NCI-H82 (cell line): ENCODE measurements at regions not wholly inside any gene's neighbourhood (a gene's known extent, or its start where the extent isn't known, plus 50 kb on each side); places are given as distances from the start of the nearest gene placed in this dataset.
A peak's percentile ranks its signal among the peaks of the same experiment; 100 is the strongest.

Experiments used
- DNase-seq: peaks from one replicate; lab custom pipeline; 2025; lab: John Stamatoyannopoulos, UW

DNA sequence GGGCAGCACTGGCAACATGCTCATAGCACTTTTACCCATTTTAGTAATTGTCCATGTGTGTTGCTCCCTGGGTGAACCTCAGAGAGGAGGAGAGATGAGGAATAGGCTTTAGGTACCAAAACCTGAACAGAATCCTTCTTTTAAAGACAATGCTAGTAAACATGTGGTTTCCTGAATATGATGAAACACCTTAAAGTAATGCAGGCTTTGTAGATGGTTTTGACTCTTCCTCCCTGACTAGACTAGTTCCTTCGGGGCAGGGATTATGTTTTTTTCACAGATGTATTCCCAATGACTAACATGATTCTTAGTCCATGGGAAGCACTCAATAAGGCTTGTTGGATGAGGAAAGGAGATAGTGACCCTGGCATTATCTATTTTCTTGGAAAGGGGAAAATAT is 367.6 kb upstream of the JAG1 start:
- no peak for DNase-seq

GRCh38 chr20:11043001-11043400 is 369.2 kb upstream of the JAG1 start:
- no peak for DNase-seq

- DNase-seq, result no peak
These were observed 370.8 kb upstream of the JAG1 start for GRCh38 chr20:11044561-11044960.

DNA sequence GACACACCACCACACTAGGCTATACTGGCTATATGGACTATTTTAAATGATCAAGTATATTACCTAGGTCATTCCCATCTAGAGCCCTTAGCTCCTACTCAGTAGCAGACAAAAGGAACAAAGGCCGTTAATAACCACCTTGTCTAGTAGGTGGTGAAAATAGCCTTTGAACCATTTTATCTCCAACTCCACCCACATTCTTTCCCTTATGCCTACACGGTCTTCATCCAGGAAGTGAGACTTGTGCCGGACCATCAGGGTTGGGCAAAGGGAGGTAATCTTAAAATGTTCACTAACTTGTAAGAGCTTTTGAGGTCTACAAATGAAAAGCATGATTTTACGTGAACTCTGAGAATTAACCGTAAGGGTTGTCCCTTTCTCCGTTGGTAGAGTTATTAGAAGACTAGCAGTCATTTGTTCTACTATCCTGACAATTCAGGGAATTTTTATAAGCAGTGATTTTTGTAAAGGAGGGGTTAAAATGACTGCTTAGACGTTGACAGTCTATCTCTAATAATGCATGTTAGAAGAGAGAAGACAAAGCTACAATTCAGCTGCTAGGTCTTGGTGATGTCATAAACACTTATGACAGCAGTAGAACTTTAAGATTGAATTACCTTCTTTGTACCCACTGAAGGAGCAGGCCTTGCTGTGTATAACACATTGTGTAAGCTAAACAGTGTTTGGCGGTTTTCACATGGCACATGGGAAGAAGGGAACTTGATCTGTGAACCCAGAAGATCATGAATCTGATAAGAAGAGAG is 371.8 kb upstream of the JAG1 start:
- DNase-seq, result no peak

DNA sequence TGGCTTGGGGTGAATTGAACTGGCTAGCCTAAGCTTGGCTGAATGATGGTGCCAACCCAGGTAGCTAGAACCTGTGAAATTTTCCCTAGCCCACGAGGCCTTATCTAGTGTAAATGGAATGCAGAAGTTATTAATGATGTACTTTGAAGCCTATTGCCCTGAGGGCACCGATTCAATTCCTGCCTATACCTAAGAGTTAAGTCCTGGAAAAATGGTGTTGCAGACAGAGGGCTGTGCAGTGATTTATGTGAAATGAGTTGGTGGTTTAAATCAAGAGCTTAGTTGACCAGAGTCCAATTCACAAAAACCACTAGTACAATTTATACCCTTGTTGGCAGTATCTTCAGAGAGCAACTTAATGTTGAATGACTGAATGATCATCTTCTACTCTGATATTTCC is 373.8 kb upstream of the JAG1 start:
- no peak for DNase-seq

- no peak for DNase-seq
These were observed 374.9 kb upstream of the JAG1 start for GRCh38 chr20:11048739-11049138.

DNA sequence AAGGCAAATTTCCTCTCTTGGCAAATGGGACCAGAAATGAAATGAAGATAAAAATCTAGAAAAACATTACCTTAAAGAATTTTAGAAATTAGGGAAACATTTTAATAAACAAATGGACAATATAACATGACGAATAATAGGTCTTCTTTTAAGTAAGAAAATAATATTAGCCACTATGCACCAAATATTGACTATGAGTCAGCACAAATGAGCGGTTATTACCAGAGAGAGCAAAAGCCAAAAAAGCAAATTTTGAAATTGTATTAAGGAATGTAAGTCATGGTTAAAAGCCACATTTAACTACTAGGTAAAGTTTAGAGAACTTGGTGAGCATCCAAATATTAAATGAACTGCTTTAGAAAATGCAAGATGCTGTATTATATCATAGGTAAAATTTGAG is 376.6 kb upstream of the JAG1 start:
- no peak for DNase-seq

- DNase-seq, result peak; percentile 16
These were observed 377.3 kb upstream of the JAG1 start for GRCh38 chr20:11051136-11051535.

GRCh38 chr20:11053310-11053709 is 379.5 kb upstream of the JAG1 start:
- no peak for DNase-seq

DNA sequence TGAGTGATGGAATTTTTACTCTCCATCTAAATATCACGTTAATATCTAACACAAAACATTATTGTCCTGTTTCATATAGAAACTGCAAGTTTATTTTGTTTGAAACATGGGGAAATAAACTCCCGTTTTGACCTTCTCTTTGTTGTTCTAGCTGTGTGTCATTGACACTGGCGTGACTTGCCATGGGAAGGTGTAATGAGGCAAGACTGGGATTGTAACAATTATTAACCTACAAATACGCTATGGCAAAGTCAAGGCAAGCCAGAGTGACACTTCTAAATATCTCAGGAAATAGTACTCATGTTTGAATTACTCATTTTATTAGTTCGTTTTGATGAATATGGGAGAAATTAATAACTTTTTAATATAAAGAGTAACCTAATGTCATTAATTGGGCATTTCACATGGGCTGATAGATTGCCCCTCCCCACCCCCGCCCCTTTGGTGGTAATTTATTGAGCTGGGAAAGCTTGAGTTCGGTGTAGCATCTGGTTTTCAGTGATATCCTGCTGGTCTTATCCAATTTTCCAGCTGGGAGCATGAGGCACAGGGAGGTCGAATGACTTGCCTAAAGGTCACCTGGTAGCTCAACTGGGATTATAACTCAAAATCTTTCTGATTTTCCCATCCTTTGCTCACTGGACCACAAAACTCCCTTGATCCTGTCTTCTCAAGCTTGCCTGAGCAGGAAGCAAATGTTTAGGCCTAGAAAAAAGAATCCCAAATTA is 380.6 kb upstream of the JAG1 start:
- DNase-seq, result peak; percentile 77

- no peak for DNase-seq
These were observed 382.6 kb upstream of the JAG1 start for GRCh38 chr20:11056414-11056813.

- no peak for DNase-seq
These were observed 383.8 kb upstream of the JAG1 start for GRCh38 chr20:11057624-11058023.

GRCh38 chr20:11059659-11060058 is 385.9 kb upstream of the JAG1 start:
- DNase-seq, result no peak

GRCh38 chr20:11060423-11061185 is 386.8 kb upstream of the JAG1 start:
- no peak for DNase-seq

GRCh38 chr20:11063444-11063843 is 389.6 kb upstream of the JAG1 start:
- DNase-seq, result no peak

DNA sequence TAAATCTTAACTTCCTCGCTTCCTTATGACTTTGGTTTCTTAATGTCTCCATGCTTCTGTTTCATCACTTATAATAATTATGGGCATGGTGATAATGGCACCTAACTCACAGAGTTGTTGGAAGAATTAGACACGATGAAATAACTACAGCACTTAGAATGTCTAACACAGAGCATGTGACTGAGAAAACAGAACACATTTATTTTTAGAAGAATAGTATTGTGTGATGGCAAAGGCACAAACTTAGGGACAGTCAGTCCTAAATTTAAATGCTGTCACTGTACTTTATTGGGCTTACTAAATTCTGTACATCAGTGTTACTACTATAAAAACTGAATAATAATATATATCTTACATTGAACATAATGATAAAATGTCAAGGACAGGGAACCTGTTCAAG is 391.1 kb upstream of the JAG1 start:
- no peak for DNase-seq

DNA sequence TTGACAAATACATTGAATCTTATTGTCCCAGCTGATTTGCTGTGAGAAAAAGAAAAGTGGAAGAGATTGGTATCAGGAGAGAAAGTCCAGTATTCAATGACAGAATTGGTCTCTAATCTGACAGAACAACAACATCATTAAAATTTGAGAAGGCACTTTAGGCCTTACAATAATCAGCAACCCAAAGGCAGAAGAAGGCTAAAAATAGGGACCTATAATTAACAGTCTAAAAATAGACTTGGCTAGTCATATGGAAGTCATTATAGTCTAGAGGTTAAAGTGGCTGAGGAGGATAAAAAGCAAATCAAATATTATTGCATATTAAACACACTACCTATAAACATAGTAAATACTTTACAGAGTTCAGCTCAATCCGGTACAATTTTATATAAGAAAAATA is 393.6 kb upstream of the JAG1 start:
- DNase-seq, result no peak

DNA sequence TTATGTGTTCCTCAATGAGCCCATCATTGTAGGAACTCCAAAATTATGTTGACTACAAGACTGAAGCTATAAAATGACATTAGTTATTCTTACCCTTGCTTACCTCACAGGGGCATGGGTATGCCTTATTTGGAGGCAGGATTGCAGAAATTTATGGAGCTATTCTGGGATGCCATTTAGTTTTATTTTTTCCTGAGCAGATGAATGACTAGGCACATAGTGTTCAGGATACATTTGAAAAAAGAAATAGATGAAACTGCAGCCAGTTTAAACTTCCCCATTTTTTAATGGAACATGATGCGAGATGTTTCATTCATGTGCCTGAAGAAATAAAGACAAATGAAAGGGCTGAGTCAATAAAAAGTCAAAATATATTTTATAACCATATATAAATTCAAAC is 399.2 kb upstream of the JAG1 start:
- DNase-seq, result no peak

DNA sequence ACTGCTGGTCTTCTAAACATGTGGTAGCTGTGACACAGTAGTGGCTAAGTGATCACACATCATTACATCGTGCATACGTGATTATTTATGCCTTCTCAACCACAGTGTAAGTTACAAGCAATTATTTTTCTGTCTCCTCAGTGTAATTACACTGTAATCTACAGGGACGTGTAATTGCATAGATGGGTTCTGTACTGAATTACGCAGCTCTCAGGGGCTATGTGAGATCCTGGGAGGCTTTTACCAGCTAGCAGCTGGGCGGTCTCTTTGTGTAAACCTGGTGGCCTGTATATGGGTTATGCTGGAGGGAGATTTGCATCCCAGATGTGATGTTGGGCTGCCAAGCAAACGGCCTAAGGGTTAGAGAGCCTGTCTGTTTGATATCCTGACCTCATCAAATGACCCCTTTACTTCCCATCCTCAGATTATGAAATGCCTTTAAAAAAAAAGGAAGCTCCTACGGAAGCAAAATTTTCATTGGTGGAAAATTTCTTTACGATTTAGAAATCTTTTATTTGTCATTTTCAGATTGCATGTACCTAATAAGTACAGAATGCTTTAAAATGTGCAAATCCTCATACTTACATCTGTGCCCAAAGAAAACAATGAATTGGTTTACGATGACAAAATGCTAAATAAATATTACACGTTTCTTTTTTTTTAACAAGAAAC is 402.8 kb upstream of the JAG1 start:
- peak; percentile 18 for DNase-seq

GRCh38 chr20:11077226-11077625 is 403.4 kb upstream of the JAG1 start:
- no peak for DNase-seq

GRCh38 chr20:11080010-11080409 is 406.2 kb upstream of the JAG1 start:
- no peak for DNase-seq

DNA sequence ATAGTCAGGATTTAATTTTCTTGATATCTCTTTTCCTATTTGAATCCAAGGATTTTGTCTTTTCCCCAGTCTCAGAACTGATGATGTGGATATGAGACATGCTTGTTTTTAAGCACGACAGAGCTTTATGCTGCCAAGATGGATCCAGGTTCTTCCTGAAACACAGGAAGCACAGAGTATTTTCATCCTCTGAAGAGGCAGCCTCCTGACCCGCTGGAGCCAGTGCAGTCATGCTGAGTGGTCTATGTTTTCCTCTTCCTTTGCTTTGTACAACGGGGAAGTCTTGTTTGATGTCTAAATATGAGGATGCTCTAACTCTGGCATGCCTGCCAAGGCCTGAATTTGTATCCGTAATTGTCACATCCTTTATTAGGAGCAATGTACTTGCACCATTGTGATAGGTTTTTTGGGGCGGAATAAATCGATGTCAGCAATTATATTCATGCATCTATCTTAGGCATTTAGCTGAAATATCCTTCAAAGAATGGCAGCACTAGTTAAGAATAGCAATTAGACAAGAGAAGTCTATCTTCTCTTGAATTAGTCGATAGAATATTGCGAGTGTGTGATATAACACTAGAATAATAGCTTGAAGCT is 407.1 kb upstream of the JAG1 start:
- no peak for DNase-seq
